NB4 (cell line): ENCODE measurements at regions not wholly inside any gene's neighbourhood (a gene's known extent, or its start where the extent isn't known, plus 50 kb on each side); places are given as distances from the start of the nearest gene placed in this dataset.

Source experiments
- MYC ChIP-seq: IDR thresholded peaks from 2 replicates; pipeline ENCODE4 v1.6.1; 2011; ENCODE audit warnings: low read depth, low read length
- POLR2A ChIP-seq: IDR thresholded peaks from 2 replicates; pipeline ENCODE4 v1.6.1; 2011; ENCODE audit warnings: mild to moderate bottlenecking; ENCODE audit not compliant: insufficient read length; ENCODE audit errors: extremely low read depth
- TF ChIP-seq, protein P1 (sequence below): IDR thresholded peaks from one replicate; pipeline ENCODE4 v1.5.1; 2012; ENCODE audit warnings: low read depth, low read length

DNA sequence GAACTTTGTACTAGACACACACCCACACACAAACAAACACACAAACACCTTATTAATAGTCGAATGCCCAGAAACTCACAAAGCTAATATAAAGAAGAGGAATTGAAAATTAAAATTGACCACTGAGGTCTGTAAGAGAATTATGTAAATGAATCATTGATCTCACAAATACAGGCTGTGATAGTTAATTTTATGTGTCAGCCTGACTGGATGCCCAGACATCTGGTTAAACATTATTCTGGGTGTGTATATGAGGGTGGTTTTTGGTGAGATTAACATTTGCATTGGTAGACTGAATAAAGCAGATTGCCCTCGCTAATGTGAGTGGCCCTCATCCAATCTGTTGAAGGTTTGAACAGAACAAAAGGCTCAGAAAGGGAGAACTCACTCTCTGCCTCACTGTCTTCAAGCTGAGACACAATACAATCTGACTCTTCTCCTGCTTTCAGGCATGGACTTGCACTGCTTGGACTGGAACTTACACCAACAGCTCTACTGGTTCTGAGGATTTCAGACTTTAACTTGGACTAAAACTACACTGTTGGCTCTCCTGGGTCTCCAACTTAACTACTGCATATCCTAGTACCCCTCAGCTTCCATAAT, 199.4 kb upstream of the TTC14 start:
- no peak for TF ChIP-seq POLR2A
- TF ChIP-seq, protein P1, sequence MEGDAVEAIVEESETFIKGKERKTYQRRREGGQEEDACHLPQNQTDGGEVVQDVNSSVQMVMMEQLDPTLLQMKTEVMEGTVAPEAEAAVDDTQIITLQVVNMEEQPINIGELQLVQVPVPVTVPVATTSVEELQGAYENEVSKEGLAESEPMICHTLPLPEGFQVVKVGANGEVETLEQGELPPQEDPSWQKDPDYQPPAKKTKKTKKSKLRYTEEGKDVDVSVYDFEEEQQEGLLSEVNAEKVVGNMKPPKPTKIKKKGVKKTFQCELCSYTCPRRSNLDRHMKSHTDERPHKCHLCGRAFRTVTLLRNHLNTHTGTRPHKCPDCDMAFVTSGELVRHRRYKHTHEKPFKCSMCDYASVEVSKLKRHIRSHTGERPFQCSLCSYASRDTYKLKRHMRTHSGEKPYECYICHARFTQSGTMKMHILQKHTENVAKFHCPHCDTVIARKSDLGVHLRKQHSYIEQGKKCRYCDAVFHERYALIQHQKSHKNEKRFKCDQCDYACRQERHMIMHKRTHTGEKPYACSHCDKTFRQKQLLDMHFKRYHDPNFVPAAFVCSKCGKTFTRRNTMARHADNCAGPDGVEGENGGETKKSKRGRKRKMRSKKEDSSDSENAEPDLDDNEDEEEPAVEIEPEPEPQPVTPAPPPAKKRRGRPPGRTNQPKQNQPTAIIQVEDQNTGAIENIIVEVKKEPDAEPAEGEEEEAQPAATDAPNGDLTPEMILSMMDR, result no peak
- TF ChIP-seq MYC, result no peak
